ENCODE measurements at regions not wholly inside any gene's neighbourhood (a gene's known extent, or its start where the extent isn't known, plus 50 kb on each side); places are given as distances from the start of the nearest gene placed in this dataset.

DNA sequence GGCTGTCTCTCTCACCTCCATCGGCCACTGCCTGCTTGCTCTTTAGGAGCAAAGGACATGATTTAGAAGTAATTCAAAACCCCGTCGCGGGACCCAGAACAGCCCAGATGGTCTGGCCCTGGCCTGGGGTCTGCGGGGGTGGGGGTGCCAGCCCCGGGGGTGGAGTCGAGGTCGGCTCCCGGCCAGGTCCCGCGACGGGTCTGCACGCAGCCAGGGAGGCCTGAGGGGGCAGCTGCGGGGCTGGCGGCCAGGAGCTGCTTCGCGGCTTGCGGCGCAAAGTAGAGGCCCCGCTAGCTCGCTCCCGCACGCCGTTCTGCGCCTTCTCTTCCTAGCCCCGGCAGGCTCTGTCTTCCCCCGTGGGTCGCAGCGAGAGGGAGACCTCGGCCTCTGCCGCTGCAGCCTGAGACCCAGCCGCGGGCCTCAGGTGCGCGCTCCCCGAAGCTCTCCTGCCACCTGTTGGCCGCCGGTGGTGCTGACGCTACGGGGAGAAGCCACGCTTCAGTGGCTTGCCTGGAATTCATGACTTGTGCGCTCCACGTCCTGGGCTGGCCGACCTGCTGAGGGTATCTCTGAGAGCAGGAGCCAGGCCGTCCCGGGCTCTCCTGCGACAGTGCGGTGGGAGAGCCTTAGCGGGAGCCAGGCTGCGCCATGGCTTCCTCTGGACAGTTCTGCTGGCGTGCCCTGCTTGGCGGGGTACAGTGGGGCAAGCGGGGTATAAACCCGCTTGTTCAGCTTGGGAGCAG is 157.2 kb upstream of the PITX1 start:
- H3K4me1 Mint-ChIP-seq = peaks cover 2% of the 10 kb centered on the region

DNA sequence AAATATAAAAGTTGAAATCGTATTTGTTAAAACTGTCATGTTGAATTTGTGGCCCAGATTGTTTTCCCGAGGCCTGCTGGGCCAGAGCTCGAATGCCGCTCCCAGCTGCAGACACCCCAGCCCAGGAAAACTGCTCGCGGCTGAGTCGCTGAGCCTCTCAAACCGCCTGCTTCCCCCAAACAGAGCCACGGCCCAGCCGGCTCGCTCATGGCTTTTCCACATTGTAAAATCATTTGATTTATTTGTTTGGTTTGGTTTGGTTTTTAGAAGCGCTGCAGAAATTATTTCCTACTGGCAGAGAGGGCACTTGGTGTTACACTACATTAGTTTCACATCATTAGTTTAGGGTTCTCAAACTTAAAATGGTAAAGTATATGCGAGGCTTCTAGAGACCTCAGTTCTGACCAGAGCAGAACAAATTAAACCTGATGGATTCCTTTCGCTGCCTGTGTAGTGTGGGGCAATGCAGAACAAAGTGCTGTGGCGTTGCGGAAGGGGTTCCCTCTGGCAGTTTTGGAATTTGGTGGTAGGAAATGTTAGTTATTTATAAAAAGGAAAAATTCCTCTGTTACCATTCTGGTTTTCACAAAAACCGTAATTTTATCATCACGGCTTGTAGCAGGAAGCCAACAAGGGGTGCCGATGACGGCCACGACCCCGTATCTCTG is 156.5 kb upstream of the PITX1 start:
- Mint-ChIP-seq H3K27ac (no peak overlapping the region), H3K27me3 (peaks cover 65% of the 10 kb centered on the region), H3K4me3 (peak overlapping the region; percentile 88), H3K36me3 (ENCODE audit: low read depth) (no peaks in the 10 kb centered on the region), H3K4me1 (peaks cover 2% of the 10 kb centered on the region)
- no peak for ATAC-seq
- no peak for DNase-seq
- no peaks in the 10 kb centered on the region for H3K9me3 ChIP-seq (ENCODE audit: control insufficient read depth, low read length, poor library complexity, severe bottlenecking)

More for the DNA sequence above, 157.2 kb upstream of the PITX1 start:
- DNase-seq = peak; percentile 27 to 63 (median 44)
- peak; percentile 97 for ATAC-seq
- no peaks in the 10 kb centered on the region for H3K9me3 ChIP-seq (ENCODE audit: control insufficient read depth, low read length, poor library complexity, severe bottlenecking)
- H3K4me3 Mint-ChIP-seq = peak overlapping the region; percentile 88
- no peaks in the 10 kb centered on the region for H3K36me3 Mint-ChIP-seq (ENCODE audit: low read depth)
- no peak overlapping the region for H3K27ac Mint-ChIP-seq
- peaks cover 65% of the 10 kb centered on the region for H3K27me3 Mint-ChIP-seq

DNA sequence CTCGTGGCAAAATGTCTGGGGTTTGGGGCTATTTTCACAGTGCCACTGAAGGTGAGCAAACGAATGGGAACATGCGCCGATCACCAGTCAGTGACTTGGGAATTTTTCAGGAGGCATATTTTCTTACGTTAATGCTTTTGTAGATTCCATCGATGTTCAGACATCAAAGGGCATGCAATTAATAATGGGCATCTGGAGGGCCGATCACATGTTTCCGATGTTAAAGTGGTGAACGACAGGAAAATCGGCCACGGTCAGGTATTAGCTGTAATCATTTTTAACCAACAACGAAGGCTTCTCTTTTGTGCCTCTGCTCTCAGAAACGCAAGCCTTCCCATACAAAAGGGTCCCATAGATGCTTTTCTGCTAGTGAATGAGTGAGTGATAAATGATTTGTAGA is 155.0 kb upstream of the PITX1 start:
- H3K4me3 Mint-ChIP-seq = no peak overlapping the region
- H3K27me3 Mint-ChIP-seq = peaks cover 54% of the 10 kb centered on the region
- H3K36me3 Mint-ChIP-seq (ENCODE audit: low read depth) = no peaks in the 10 kb centered on the region
- DNase-seq = no peak
- H3K27ac Mint-ChIP-seq = no peak overlapping the region
- H3K9me3 ChIP-seq (ENCODE audit: control insufficient read depth, low read length, poor library complexity, severe bottlenecking) = no peaks in the 10 kb centered on the region
- peaks cover 2% of the 10 kb centered on the region for H3K4me1 Mint-ChIP-seq
- ATAC-seq = no peak

DNA sequence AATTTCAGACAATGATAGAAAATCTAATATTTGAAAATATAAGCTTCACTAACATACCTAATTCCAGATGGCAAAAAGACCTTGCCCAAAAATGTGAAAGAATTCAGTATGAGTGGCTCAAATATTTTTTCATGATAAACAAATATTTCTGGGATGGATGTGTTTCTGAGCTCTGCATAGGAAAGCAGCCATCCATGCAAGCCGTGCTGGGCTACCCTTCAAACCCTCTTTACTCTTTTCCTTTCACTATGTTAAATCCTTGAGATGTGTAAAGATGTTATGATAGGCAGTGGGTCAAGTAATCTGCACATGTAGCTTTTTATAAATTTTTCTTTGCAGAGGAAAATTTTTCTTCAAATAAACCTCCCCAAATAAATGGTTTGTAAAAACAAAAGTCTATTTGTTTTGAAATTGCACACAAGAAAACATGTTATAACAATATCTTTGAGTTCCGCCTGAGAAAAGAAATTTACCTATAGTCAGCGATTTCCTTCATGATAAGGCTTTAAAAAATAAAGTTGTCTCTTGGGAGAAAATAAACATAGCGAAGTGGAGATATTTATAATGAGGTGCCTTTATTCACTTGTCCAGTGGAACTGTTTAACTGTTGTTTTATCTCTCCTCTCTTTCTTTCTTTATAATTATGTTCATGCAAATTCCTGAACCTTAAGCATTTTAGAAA is 154.3 kb upstream of the PITX1 start:
- ATAC-seq = no peak
- peaks cover 47% of the 10 kb centered on the region for H3K27me3 Mint-ChIP-seq
- no peak for DNase-seq
- no peak overlapping the region for H3K27ac Mint-ChIP-seq
- H3K36me3 Mint-ChIP-seq (ENCODE audit: low read depth) = no peaks in the 10 kb centered on the region
- no peaks in the 10 kb centered on the region for H3K9me3 ChIP-seq (ENCODE audit: control insufficient read depth, low read length, poor library complexity, severe bottlenecking)
- no peak overlapping the region for H3K4me3 Mint-ChIP-seq
- H3K4me1 Mint-ChIP-seq = peaks cover 2% of the 10 kb centered on the region

DNA sequence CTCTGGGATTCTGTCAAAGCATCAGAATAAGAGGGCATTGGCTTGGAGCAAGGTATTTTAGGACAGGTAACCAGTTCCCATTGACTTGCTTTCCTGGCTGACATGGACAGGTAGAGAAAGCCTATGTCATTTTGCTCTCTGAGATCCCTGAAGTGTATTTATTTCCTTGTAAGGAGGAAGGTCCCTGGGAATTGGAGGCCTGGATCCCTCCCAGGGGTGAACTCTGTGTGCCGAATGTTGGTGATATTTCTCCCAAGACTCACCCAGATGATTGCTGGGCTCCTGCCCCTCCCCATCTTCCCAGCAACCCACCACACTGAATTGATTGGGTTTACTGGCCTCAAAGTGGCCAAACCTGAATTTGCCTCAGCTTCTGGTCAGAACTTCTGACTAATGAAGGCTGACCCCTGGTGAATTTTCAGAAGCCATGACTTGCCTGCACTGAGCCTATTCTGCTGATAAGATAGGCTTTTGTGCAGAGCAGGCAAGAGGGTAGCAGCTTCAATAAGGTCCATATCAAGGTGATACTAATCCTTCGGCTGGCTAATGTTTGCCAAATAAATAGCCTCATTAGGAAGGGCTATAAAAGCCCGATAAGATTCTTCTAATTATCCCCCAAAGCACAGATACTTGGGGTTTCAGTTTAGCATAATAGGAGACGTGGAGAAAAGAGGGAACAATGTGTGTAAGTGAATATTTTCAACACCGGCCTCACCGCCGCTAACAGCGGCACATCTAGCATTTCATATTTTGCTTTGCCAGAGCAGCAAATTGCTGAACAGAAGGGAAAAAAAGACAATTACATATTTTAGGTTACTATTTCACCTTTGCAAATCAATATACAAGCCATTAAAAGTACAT is 152.9 kb upstream of the PITX1 start:
- Mint-ChIP-seq H3K27me3 (peaks cover 38% of the 10 kb centered on the region), H3K27ac (no peak overlapping the region), H3K36me3 (ENCODE audit: low read depth) (no peaks in the 10 kb centered on the region), H3K4me1 (peaks cover 2% of the 10 kb centered on the region), H3K4me3 (no peak overlapping the region)
- no peaks in the 10 kb centered on the region for H3K9me3 ChIP-seq (ENCODE audit: control insufficient read depth, low read length, poor library complexity, severe bottlenecking)
- DNase-seq = no peak
- no peak for ATAC-seq

DNA sequence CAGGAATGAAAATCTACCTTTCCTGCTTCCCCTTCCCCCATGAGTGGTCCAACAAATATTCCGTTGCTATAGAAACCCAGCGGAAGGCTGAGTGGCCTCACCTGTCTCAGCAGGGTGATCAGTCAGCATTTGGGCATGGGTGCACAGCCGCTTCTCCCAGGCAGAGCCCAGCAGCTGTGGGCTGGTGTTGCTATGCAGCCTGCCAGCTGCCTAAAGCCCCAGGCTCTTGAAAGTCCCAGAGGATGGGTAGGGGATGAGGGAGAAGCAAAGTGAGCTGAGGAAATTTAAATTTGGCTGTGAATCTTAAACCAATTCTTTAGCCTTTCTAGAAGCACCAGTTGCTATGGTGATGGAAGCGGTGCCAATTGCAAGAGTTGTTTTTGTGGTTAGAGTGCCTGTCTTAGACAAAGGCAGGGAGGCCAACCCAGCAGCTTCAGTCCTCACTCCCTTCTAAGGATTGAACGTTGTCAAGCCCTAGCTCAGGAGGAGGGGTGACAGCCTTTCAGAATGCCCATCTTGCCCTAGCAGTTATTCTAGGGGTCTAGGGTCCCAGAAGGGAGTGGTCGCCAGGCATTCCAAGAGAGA is 151.5 kb upstream of the PITX1 start:
- ATAC-seq = no peak

DNA sequence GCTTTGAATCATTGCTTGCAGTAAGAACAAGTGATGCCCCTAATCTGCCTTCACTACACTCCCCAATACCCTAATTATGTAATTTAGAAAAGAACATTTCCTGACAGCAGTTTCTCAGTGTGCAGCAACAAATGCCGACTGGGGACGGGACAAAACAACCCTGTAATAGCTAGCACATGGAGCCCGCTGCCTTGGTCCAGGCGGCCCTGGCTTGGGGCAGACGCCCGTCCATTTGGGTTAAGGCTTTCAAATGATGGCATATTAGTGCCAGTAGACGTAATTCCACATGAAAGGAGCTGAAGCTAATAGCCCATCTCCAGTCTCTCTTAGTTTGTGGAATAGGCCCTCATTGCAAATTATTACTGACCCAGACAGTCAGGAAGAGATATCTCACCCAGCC is 150.6 kb upstream of the PITX1 start:
- Mint-ChIP-seq H3K4me3 (no peak overlapping the region), H3K4me1 (no peaks in the 10 kb centered on the region), H3K36me3 (ENCODE audit: low read depth) (no peaks in the 10 kb centered on the region), H3K27me3 (peaks cover 20% of the 10 kb centered on the region), H3K27ac (no peak overlapping the region)
- ATAC-seq = no peak
- DNase-seq = no peak
- no peaks in the 10 kb centered on the region for H3K9me3 ChIP-seq (ENCODE audit: control insufficient read depth, low read length, poor library complexity, severe bottlenecking)

More for the DNA sequence above, 151.5 kb upstream of the PITX1 start:
- Mint-ChIP-seq H3K27me3 (peaks cover 29% of the 10 kb centered on the region), H3K4me3 (no peak overlapping the region), H3K27ac (no peak overlapping the region), H3K36me3 (ENCODE audit: low read depth) (no peaks in the 10 kb centered on the region), H3K4me1 (no peaks in the 10 kb centered on the region)
- no peaks in the 10 kb centered on the region for H3K9me3 ChIP-seq (ENCODE audit: control insufficient read depth, low read length, poor library complexity, severe bottlenecking)
- DNase-seq = no peak

DNA sequence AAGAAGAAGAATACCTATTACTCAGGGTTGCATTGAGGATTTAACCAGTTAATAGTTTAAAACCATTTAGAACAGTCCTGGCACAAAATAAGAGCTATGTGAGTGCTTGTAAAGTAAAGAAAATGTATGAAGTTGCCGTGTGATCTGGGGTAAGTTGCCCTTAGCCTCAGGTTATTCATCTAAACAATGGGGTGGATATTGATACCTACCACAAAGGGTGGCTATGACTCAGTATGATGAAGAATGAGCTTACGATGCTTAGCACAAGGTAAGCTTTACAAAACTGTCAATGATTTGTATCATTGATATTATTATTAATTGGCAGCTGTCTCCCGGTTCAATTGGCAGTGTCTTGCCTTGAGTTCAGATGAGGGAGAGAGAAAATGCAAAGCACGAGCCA is 149.4 kb upstream of the PITX1 start:
- Mint-ChIP-seq H3K27ac (no peak overlapping the region), H3K4me3 (no peak overlapping the region), H3K36me3 (ENCODE audit: low read depth) (no peaks in the 10 kb centered on the region), H3K4me1 (no peaks in the 10 kb centered on the region), H3K27me3 (peaks cover 17% of the 10 kb centered on the region)
- DNase-seq = no peak
- no peak for ATAC-seq
- no peaks in the 10 kb centered on the region for H3K9me3 ChIP-seq (ENCODE audit: control insufficient read depth, low read length, poor library complexity, severe bottlenecking)

DNA sequence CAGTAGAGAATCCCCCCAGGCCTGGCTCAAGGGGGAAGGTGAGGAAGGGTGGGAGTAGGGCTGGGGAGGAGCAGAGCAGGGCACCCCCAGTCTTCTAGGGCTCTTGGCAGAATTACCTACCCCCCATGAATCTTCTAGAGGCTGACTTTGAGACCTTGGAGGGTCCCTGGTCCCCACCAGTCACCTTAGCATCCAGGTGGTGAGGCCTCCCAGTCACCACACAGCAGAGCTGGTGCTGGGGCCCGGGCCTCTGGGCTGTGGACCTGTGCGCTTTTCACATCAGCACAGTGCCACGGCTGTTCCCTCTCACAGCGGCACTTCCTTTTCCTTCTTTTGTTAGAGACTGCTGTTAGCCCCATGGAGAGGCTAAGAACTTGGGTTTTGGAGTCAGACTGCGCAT is 148.6 kb upstream of the PITX1 start:
- H3K9me3 ChIP-seq (ENCODE audit: control insufficient read depth, low read length, poor library complexity, severe bottlenecking) = no peaks in the 10 kb centered on the region
- Mint-ChIP-seq H3K4me3 (no peak overlapping the region), H3K36me3 (ENCODE audit: low read depth) (no peaks in the 10 kb centered on the region), H3K4me1 (no peaks in the 10 kb centered on the region), H3K27me3 (peaks cover 24% of the 10 kb centered on the region), H3K27ac (no peak overlapping the region)
- no peak for DNase-seq
- no peak for ATAC-seq

DNA sequence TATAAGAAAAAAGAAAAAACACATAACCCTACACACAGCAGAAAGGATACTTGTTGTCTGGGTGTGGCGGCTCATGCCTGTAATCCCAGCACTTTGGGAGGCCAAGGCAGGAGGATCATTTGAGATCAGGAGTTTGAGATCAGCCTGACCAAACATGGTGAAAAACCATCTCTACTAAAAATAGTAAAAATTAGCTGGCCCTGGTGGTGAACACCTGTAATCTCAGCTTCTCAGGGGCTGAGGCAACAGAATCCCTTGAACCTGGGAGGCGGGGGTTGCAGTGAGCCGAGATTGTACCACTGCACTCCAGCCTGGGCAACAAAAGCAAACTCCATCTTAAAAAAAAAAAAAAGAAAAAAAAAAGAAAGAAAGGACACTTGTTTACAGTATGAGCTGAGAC is 147.6 kb upstream of the PITX1 start:
- ATAC-seq = no peak
- DNase-seq = no peak
- H3K9me3 ChIP-seq (ENCODE audit: control insufficient read depth, low read length, poor library complexity, severe bottlenecking) = no peaks in the 10 kb centered on the region
- Mint-ChIP-seq H3K27me3 (peaks cover 26% of the 10 kb centered on the region), H3K27ac (no peak overlapping the region), H3K4me1 (no peaks in the 10 kb centered on the region), H3K36me3 (ENCODE audit: low read depth) (peaks cover 2% of the 10 kb centered on the region), H3K4me3 (no peak overlapping the region)

DNA sequence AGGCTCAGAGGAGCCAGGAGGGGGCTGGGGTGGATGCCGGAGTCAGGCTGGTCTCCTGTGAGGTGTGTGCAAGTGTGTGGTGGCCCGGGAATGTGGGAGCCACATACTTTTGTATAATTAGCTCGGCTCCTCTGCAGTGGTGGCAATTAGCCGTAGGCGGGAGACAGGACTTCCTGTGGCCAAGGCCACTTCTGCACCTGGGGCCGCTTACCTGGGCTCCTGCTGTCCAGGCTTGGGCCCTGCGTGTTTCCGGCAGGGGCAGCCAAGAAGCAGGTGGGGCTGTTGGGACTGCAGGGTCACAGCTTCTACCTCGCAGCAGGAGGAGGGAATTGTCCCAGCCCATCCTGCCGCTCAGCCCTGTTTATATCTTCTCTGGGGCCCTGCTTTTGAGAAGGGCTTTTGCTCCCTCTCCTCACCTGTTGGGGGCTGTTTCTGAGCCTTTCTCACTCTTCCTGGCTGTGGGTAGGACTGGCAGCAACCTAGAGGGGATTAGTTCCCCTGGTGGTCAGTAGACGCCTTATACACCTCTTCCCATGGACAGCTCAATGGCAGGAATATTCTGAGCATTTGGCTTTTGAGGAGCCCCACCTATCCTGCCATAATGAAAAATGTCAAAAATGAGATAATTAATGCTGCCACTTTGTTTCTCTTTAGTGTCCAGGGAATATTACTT is 145.4 kb upstream of the PITX1 start:
- Mint-ChIP-seq H3K27me3 (peaks cover 38% of the 10 kb centered on the region), H3K27ac (no peak overlapping the region), H3K4me1 (no peaks in the 10 kb centered on the region), H3K4me3 (no peak overlapping the region), H3K36me3 (ENCODE audit: low read depth) (peaks cover 2% of the 10 kb centered on the region)
- DNase-seq (no peak), ATAC-seq (no peak)
- H3K9me3 ChIP-seq (ENCODE audit: control insufficient read depth, low read length, poor library complexity, severe bottlenecking) = no peaks in the 10 kb centered on the region

DNA sequence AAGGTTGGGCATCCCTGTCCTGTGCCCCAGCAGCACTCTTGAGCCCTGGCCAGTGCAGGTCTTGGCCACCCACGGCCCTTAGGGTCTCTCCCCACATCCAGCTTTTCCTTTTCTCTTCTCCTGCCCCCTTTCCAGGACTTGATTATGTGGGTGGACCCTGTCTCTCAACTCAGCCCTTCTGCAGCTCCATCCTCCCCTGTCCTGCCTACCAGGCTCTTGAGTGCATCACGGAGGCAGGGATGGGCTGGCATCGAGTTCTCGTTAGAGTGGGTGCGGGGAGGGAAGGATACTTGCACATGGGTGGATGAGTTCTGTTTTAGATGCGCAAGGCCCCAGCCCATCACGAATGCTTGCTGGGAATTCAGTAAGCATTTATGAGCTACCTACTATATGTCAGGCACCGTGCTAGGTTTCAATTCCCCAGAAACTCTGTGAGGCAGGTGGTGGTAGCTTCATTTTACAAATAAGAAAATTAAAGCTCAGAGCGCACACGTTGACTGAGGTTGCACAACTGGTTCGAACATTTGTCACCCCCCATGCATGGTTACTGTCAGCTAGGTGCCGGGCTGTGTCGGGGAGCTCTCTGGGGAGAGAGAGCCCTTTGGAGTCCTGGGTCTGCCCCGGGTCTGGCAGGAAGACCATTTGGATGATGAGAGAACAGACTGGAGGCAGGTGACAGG is 144.6 kb upstream of the PITX1 start:
- H3K27ac Mint-ChIP-seq = no peak overlapping the region
- no peak for ATAC-seq
- no peak for DNase-seq
- peaks cover 2% of the 10 kb centered on the region for H3K36me3 Mint-ChIP-seq (ENCODE audit: low read depth)
- H3K4me1 Mint-ChIP-seq = no peaks in the 10 kb centered on the region
- H3K9me3 ChIP-seq (ENCODE audit: control insufficient read depth, low read length, poor library complexity, severe bottlenecking) = no peaks in the 10 kb centered on the region
- no peak overlapping the region for H3K4me3 Mint-ChIP-seq
- peaks cover 39% of the 10 kb centered on the region for H3K27me3 Mint-ChIP-seq
